ENCODE measurements at regions not wholly inside any gene's neighbourhood (a gene's known extent, or its start where the extent isn't known, plus 50 kb on each side); places are given as distances from the start of the nearest gene placed in this dataset.
"Not testable (repeated sequence)": the region's sequence is repeated elsewhere in the genome, so short reads cannot be mapped to it uniquely, and the experiment has no call there.

DNA sequence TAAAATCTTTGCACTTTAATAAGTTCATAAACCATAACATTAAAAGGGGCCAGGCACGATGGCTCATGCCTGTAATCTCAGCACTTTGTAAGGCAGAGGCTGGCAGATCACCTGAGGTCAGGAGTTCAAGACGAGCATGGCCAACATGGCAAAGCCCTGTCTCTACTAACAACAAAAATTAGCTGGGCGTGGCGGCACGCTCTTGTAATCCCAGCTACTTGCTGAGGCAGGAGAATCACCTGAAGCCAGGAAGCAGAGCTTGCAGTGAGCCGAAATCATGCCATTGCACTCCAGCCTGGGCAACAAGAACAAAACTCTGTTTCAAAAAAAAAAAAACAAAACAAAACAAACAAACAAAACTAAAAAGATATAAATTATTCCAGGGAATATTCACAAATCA, 595.2 kb upstream of the LCORL start:
- no peak overlapping the region for H2BK12ac ChIP-seq (ENCODE audit: low read length)
- H4K91ac ChIP-seq (ENCODE audit: low read depth, low read length) = no peak overlapping the region
- H3K79me1 ChIP-seq (ENCODE audit: low read length) = no peaks in the 10 kb centered on the region
- no peak overlapping the region for H3K4ac ChIP-seq (ENCODE audit: low read depth, low read length)
- no CpG with 5 or more reads among the region's 6 CpGs for WGBS (ENCODE audit: extremely low coverage, insufficient coverage, insufficient read length)
- no peak overlapping the region for H2BK120ac ChIP-seq (ENCODE audit: insufficient read depth, low read length, poor library complexity)
- no peaks in the 10 kb centered on the region for H3K4me1 ChIP-seq (ENCODE audit: control insufficient read depth in 1 of 2, insufficient read depth in 2 of 2, low read length in 2 of 2)
- H3K79me2 ChIP-seq (ENCODE audit: control insufficient read depth, insufficient read depth, low read length, poor library complexity) = no peaks in the 10 kb centered on the region
- H2BK5ac ChIP-seq (ENCODE audit: low read depth, low read length, poor library complexity) = no peak overlapping the region
- no peak overlapping the region for H4K12ac ChIP-seq (ENCODE audit: low read depth, low read length)
- no peak overlapping the region for H3K9ac ChIP-seq (ENCODE audit: low read length)
- H3K14ac ChIP-seq (ENCODE audit: low read length) = no peak overlapping the region
- H3K27me3 ChIP-seq (ENCODE audit: insufficient read depth, low read length) = no peaks in the 10 kb centered on the region
- no peak overlapping the region for H3K4me3 ChIP-seq (ENCODE audit: low read depth, low read length)
- H3K4me2 ChIP-seq (ENCODE audit: low read length) = no peak overlapping the region
- no peak overlapping the region for H2AFZ ChIP-seq (ENCODE audit: insufficient read depth, low read length, poor library complexity)
- H3K27ac ChIP-seq (ENCODE audit: low read depth, low read length) = no peak overlapping the region
- no peak overlapping the region for H4K8ac ChIP-seq (ENCODE audit: low read depth, low read length)
- H3K36me3 ChIP-seq (ENCODE audit: control insufficient read depth in 1 of 2, insufficient read depth in 2 of 2, low read length in 2 of 2) = no peaks in the 10 kb centered on the region
- no peak overlapping the region for H2AK5ac ChIP-seq (ENCODE audit: low read length)
- H3K18ac ChIP-seq (ENCODE audit: low read length) = no peak overlapping the region
- peak in 1 of 2 donors; percentile 3 for DNase-seq
- H3K23ac ChIP-seq (ENCODE audit: low read length) = no peak overlapping the region
- no peaks in the 10 kb centered on the region for H3K9me3 ChIP-seq (ENCODE audit: insufficient read depth, low read depth, low read length)

DNA sequence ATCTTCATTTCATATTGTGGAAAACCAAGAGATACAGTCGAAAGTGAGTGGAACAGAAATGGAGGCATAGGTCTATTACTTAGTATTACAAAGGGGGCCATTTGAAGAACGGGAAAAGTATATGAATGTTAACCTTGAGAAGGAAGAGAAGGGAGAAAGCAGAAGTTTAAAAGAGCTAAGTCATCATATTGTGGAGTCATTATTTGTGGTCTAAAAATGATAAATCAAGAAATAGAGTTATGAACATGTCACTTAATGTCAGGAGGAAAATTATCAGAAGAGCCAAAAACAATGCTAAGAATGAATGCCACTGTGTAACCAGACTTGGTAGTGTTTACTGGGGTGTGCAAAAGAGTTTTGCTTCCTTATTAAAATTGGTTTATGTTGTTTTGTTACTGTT, 589.5 kb upstream of the LCORL start:
- no peaks in the 10 kb centered on the region for H3K4me1 ChIP-seq (ENCODE audit: control insufficient read depth in 1 of 2, insufficient read depth in 2 of 2, low read length in 2 of 2)
- H3K4me3 ChIP-seq (ENCODE audit: low read depth, low read length) = no peak overlapping the region
- H3K14ac ChIP-seq (ENCODE audit: low read length) = no peak overlapping the region
- no peaks in the 10 kb centered on the region for H3K36me3 ChIP-seq (ENCODE audit: control insufficient read depth in 1 of 2, insufficient read depth in 2 of 2, low read length in 2 of 2)
- H2BK120ac ChIP-seq (ENCODE audit: insufficient read depth, low read length, poor library complexity) = no peak overlapping the region
- H3K9ac ChIP-seq (ENCODE audit: low read length) = no peak overlapping the region
- WGBS (ENCODE audit: extremely low coverage, insufficient coverage, insufficient read length) = no CpG with 5 or more reads among the region's 2 CpGs
- no peaks in the 10 kb centered on the region for H3K27me3 ChIP-seq (ENCODE audit: insufficient read depth, low read length)
- H3K4ac ChIP-seq (ENCODE audit: low read depth, low read length) = no peak overlapping the region
- no peaks in the 10 kb centered on the region for H3K79me2 ChIP-seq (ENCODE audit: control insufficient read depth, insufficient read depth, low read length, poor library complexity)
- no peak for DNase-seq
- H2AFZ ChIP-seq (ENCODE audit: insufficient read depth, low read length, poor library complexity) = no peak overlapping the region
- H2AK5ac ChIP-seq (ENCODE audit: low read length) = no peak overlapping the region
- no peaks in the 10 kb centered on the region for H3K9me3 ChIP-seq (ENCODE audit: insufficient read depth, low read depth, low read length)
- H2BK5ac ChIP-seq (ENCODE audit: low read depth, low read length, poor library complexity) = no peak overlapping the region
- H3K23ac ChIP-seq (ENCODE audit: low read length) = no peak overlapping the region
- no peak overlapping the region for H4K91ac ChIP-seq (ENCODE audit: low read depth, low read length)
- H4K12ac ChIP-seq (ENCODE audit: low read depth, low read length) = no peak overlapping the region
- H3K4me2 ChIP-seq (ENCODE audit: low read length) = no peak overlapping the region
- no peak overlapping the region for H2BK12ac ChIP-seq (ENCODE audit: low read length)
- H4K8ac ChIP-seq (ENCODE audit: low read depth, low read length) = no peak overlapping the region
- no peak overlapping the region for H3K18ac ChIP-seq (ENCODE audit: low read length)
- H3K79me1 ChIP-seq (ENCODE audit: low read length) = no peaks in the 10 kb centered on the region
- H3K27ac ChIP-seq (ENCODE audit: low read depth, low read length) = no peak overlapping the region

DNA sequence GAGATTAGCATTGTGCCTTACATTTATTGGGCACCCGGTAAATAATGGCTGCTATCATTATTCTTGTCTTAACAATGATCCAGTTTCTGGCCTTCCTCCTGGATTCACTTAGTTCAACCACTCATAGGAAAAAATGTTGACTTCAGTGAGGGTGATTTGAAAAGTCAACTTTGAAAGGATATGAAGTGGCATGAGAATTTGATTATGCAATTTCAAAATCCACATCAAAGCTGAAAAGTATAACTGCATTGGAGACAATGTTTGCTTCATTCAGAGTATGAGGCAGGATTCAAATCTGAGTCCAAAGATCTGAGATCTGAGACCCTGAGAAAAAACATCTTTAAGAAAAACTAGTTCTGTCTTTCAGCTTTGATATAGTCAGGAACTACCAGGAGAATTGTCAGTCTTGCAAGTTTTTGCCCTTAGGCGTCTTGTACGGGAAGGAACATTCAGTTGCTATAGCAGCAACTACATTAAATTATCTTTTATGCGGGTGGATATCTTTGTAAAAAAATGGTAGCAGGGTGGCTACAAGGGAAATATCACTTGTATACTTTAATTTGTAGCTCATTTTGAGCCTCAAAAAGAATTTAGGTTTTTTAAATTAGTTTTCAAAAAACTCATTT, 587.5 kb upstream of the LCORL start:
- H2BK12ac ChIP-seq (ENCODE audit: low read length) = no peak overlapping the region
- H3K36me3 ChIP-seq (ENCODE audit: control insufficient read depth in 1 of 2, insufficient read depth in 2 of 2, low read length in 2 of 2) = no peaks in the 10 kb centered on the region
- no peak overlapping the region for H3K27ac ChIP-seq (ENCODE audit: low read depth, low read length)
- no peak overlapping the region for H4K12ac ChIP-seq (ENCODE audit: low read depth, low read length)
- H4K8ac ChIP-seq (ENCODE audit: low read depth, low read length) = no peak overlapping the region
- no peaks in the 10 kb centered on the region for H3K79me2 ChIP-seq (ENCODE audit: control insufficient read depth, insufficient read depth, low read length, poor library complexity)
- no peak overlapping the region for H2AK5ac ChIP-seq (ENCODE audit: low read length)
- H2AFZ ChIP-seq (ENCODE audit: insufficient read depth, low read length, poor library complexity) = no peak overlapping the region
- no peak overlapping the region for H3K9ac ChIP-seq (ENCODE audit: low read length)
- no peaks in the 10 kb centered on the region for H3K9me3 ChIP-seq (ENCODE audit: insufficient read depth, low read depth, low read length)
- H3K4me3 ChIP-seq (ENCODE audit: low read depth, low read length) = no peak overlapping the region
- H3K4me1 ChIP-seq (ENCODE audit: control insufficient read depth in 1 of 2, insufficient read depth in 2 of 2, low read length in 2 of 2) = no peaks in the 10 kb centered on the region
- H3K18ac ChIP-seq (ENCODE audit: low read length) = no peak overlapping the region
- WGBS (ENCODE audit: extremely low coverage, insufficient coverage, insufficient read length) = no CpG with 5 or more reads among the region's 4 CpGs
- no peaks in the 10 kb centered on the region for H3K27me3 ChIP-seq (ENCODE audit: insufficient read depth, low read length)
- H2BK120ac ChIP-seq (ENCODE audit: insufficient read depth, low read length, poor library complexity) = no peak overlapping the region
- no peaks in the 10 kb centered on the region for H3K79me1 ChIP-seq (ENCODE audit: low read length)
- no peak overlapping the region for H3K4me2 ChIP-seq (ENCODE audit: low read length)
- no peak overlapping the region for H4K91ac ChIP-seq (ENCODE audit: low read depth, low read length)
- H3K14ac ChIP-seq (ENCODE audit: low read length) = no peak overlapping the region
- no peak overlapping the region for H3K4ac ChIP-seq (ENCODE audit: low read depth, low read length)
- H2BK5ac ChIP-seq (ENCODE audit: low read depth, low read length, poor library complexity) = no peak overlapping the region
- no peak overlapping the region for H3K23ac ChIP-seq (ENCODE audit: low read length)
- DNase-seq = peak; percentile 75 to 99

DNA sequence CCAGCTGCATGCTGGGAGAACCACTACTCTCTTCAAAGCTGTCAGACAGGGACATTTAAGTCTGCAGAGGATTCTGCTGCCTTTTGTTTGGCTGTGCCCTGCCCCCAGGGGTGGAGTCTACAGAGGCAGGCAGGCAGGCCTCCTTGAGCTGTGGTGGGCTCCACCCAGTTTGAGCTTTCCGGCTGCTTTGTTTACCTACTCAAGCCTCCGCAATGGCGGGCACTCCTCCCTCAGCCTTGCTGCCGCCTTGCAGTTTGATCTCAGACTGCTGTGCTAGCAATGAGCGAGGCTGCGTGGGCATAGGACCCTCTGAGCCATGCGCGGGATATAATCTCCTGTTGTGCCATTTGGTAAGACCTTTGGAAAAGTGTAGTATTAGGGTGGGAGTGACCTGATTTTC, 581.1 kb upstream of the LCORL start:
- not testable (repeated sequence) for H3K79me2 ChIP-seq (ENCODE audit: control insufficient read depth, insufficient read depth, low read length, poor library complexity); H2AFZ ChIP-seq (ENCODE audit: insufficient read depth, low read length, poor library complexity); H2BK12ac ChIP-seq (ENCODE audit: low read length); H3K14ac ChIP-seq (ENCODE audit: low read length); H3K27me3 ChIP-seq (ENCODE audit: insufficient read depth, low read length); H3K4me3 ChIP-seq (ENCODE audit: low read depth, low read length); H4K8ac ChIP-seq (ENCODE audit: low read depth, low read length); H4K12ac ChIP-seq (ENCODE audit: low read depth, low read length); H3K4me1 ChIP-seq (ENCODE audit: control insufficient read depth in 1 of 2, insufficient read depth in 2 of 2, low read length in 2 of 2); H2AK5ac ChIP-seq (ENCODE audit: low read length); H3K79me1 ChIP-seq (ENCODE audit: low read length); DNase-seq; H3K9me3 ChIP-seq (ENCODE audit: insufficient read depth, low read depth, low read length); H3K18ac ChIP-seq (ENCODE audit: low read length); H2BK5ac ChIP-seq (ENCODE audit: low read depth, low read length, poor library complexity); H3K36me3 ChIP-seq (ENCODE audit: control insufficient read depth in 1 of 2, insufficient read depth in 2 of 2, low read length in 2 of 2); H4K91ac ChIP-seq (ENCODE audit: low read depth, low read length); H2BK120ac ChIP-seq (ENCODE audit: insufficient read depth, low read length, poor library complexity); H3K4me2 ChIP-seq (ENCODE audit: low read length); H3K4ac ChIP-seq (ENCODE audit: low read depth, low read length); H3K9ac ChIP-seq (ENCODE audit: low read length); H3K23ac ChIP-seq (ENCODE audit: low read length); H3K27ac ChIP-seq (ENCODE audit: low read depth, low read length)
- no CpG with 5 or more reads among the region's 8 CpGs for WGBS (ENCODE audit: extremely low coverage, insufficient coverage, insufficient read length)
